Muscle of arm (tissue), 1 donor: ENCODE measurements at regions not wholly inside any gene's neighbourhood (a gene's known extent, or its start where the extent isn't known, plus 50 kb on each side); places are given as distances from the start of the nearest gene placed in this dataset.
"Not testable (repeated sequence)": the region's sequence is repeated elsewhere in the genome, so short reads cannot be mapped to it uniquely, and the experiment has no call there.

Experiments used
- DNase-seq: peaks from one replicate; pipeline ENCODE4 v3.0.0-alpha.2; 2013

DNA sequence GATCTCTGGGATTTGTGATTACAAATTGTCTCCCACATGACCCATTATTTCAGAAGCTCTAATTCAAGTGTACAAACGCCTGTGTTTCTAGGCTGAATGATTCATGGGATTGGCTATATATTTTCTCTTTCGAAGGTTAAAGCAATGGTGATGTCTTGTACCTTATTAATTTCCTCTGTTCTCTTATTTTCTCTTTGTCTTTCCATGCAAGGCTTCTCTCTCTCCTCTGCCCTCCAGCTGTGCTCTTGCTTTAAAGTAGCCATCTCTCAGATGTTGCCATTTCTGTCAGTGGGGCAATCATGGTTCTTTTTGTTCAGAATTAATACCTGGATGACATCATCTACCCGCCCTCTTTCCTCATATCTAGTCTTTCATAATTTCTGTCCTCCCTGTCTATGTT lies 184.3 kb upstream of the ATP10B start:
- DNase-seq: no peak

DNA sequence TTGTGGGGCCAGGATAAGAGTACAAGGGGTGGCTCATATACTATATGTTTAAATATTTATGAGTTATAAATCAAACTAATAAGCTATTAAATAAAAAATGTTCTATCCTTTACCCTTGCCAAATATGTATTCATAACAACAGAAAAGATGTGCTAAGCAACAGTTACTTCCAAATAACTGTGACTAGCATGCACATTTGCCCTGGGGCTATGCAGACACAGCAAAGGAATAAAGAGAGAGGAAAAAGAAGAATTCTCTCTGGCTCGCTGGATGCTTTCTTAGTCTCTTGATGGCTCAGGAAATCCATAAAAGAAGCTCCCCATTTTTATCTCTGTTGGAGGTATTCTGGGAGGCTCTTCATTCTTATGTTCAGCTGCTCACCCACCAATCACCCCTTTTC lies 182.4 kb upstream of the ATP10B start:
- no peak for DNase-seq

DNA sequence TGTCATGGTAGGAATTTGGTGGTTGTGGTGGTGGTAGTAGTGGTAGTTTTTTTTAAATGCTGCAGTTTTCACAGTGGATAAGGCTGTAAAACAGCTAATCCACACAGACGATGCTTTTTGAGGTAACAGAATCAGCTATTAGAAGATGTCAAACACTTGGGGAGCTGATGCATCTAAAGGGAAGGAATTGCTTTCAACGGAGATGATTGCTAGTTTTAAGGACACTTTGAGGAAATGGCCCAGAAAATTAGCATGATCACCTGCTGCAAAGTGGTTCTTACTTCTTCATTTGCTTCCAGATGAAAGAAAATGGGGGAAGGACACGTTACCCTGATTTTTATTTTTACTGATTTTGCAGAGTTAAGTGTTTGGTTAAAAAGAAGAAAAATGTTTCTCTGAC lies 178.2 kb upstream of the ATP10B start:
- DNase-seq: no peak

DNA sequence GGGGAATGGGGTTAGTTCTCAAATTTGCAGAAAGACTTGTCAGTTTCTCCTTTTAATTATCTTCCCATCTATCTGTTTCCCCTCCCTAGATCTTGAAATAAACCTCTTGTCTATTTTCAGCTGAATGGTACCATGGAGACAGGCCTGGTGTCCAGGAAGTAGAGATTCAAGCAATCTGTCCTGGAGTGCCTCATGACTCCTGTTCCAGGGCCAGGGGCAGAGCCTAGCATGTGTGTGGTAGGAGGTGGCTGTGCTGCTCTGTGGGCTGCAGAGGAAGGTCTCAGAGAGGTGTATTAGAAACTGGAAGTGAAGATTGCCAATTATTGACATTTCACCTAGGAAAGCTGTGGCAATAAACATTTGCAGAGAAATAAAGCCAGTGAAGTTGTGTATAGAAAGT lies 175.8 kb upstream of the ATP10B start:
- DNase-seq: no peak

DNA sequence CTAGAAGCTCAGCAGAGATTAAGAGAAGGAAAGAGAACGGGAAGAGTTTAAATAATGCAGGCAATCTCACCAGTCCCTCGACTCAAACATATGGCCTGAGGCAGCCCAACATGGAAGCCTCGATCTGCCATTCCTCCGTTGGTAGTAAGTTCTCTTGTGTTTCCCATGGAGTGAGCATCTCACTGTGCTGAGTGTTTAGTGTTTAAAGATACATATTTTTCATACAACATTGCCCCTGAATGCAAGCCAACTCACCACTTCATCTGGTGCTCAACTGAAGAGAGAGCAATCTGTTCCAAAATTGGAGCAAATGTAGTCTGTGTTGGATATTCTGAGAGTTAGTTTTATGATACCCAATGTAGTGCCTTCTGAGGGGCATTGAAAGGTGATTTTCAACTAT lies 171.5 kb upstream of the ATP10B start:
- DNase-seq: no peak

DNA sequence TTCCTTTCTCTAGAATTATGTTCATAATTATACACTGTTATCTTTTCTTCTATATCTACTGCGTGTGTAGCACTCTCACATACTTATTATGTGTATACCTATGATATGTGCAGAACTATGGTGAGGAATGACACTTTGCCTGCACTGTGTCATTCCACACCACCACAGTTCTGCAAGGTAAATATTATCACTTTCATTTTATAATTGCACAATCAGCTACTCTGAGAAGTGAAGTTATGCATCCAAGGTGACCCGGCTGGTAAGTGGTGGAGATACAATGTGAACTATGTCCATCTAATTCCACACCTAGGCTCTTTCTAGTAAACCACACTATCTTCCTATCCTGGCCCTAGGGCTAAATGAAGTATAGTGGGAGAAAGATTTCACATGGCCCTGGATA lies 170.1 kb upstream of the ATP10B start:
- DNase-seq: no peak

DNA sequence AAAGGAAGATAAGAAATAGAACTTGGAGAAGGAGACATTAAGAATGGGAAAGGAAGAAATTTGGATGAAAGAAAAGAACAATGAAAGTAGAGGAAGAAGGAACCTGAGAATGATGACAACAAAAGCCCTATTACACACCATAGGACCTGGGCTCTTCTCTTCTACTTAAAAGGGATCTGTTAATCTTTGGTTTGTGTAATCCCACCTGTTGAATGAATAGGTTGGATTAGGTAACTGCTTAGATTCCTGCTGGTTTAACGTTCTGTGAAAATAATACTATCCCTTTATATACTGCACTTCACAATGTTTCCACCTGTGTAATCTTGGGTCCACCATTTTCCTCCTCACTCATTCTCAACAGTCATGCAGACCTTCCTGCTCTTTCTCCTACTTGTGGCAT lies 157.8 kb upstream of the ATP10B start:
- no peak for DNase-seq

DNA sequence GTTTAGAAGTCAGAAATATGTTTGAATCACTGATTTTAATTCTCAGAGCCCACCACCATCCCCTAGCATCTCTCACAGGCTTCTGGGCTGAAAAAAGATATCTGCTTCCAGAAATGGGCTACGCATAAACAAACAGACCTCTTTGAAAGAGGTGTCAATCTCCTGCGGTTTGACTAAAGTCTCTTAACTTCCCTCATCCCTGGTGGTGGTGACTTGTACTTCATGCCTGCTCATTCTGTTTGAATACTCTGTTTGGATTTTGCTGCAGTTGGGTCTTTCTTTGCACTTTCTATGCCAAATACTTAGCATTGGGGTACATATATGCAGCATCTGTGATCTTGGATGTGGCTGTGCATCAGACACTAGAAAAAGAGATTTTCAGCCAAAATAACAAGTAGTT lies 157.2 kb upstream of the ATP10B start:
- no peak for DNase-seq

DNA sequence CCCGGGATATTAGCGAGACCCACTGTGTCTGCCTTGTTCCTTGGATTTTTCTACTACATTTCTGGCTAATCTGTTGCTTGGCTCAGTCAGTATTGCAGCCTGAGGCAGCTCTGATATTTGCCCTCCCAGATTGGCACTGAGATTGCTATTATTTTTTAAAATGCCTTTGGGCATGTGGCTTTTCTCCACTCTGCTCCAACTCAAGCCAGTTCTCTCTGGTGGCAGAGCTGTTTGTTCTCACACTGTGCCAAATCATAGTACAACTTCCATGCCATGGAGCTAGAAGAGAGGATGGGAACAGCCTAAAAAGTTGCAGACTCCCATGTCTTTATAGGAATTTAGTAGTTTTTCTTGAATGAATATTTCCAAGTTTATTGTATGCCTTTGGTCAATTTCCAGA lies 155.9 kb upstream of the ATP10B start:
- DNase-seq: no peak

DNA sequence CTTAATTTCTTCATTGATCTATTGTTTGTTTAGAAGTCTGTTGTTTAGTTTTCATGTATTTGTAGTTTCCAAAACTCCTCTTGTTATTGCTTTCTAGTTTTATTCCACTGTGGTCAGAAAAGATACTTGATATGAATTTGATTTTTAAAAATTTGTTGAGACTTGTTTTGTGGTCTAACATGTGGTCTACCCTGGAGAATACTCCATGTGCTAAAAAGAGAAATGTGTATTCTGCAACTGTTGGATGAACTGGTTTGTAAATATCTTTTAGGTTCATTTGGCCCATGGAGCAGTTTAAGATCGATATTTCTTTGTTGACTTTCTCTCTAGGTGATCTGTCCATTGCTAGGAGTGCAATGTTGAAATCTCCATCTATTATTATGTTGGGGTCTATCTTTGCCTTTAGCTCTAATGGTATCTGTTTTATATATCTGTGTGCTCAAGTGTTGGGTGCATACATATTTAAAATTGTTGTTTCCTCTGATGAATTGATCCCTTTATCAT lies 150.6 kb upstream of the ATP10B start:
- DNase-seq: no peak

DNA sequence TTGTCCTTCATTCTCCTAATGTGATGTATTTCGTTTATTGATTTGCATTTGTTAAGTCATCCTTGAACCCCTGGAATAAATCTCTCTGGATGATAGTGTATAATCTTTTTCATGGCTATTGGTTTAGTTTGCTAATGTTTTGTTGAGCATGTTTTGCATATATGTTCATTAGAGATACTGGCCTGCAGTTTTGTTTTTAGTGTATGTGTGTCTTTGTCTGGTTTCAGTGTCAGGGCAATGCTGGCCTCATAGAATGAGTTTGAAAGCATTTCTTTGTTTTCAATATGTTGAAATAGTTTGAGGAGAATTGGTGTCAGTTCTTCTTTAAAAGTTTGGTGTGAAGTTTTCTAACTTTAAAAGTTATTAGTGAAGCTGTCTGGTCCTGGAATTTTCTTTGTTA lies 149.6 kb upstream of the ATP10B start:
- DNase-seq: no peak

DNA sequence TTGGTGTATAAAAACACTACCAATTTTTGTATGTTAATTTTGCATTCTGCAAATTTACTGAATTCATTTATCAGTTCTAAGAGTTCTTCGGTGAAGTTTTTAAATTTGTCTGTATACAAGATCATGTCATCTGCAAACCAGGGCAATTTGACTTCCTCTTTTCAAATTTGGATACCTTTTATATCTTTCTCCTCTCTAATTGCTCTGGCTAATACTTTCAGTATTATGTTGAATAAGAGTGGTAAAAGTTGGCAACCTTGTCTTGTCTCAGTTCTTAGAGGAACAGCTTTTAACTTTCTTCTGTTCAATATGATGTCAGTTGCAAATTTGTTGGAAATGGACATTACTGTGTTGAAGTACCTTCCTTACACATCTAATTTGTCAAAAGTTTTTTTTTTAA lies 149.1 kb upstream of the ATP10B start:
- DNase-seq: not testable (repeated sequence)

DNA sequence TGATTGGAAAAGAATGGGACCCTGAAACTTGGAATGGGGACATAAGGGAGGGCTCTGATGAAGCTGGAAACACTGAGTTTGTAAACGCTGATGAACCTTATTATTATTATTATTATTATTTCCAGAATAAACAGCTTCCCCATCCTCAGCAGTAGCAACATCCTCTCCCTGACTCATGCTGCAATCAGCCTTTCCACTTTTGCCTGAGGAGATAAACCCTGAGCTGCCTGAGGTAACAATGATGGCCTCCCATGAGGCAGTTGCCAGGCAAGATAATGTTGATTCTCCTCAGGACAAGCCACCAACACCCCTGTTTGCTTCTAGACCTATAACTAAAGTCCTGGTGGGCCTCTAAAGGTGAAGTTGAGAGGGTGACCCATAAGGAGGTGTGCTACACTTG lies 139.2 kb upstream of the ATP10B start:
- no peak for DNase-seq

DNA sequence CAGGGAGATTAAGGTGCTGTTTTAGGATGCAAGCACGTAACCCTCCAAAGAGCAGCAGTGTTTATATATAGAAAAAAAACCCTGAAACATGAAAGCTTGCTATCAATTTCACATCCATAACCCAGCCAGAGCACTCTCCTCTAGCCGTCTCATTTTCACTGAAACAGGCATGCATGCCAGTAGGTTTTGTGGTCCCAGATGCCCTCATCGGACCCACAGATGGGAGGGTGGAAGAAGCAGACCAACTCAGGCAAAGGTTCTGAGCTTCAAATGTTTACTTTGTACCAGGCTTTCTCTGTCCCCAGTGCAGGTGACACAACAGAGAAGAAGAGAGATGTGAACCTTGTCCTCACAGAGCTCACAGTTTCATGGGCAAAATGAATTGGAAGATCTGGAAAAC lies 127.4 kb upstream of the ATP10B start:
- no peak for DNase-seq

DNA sequence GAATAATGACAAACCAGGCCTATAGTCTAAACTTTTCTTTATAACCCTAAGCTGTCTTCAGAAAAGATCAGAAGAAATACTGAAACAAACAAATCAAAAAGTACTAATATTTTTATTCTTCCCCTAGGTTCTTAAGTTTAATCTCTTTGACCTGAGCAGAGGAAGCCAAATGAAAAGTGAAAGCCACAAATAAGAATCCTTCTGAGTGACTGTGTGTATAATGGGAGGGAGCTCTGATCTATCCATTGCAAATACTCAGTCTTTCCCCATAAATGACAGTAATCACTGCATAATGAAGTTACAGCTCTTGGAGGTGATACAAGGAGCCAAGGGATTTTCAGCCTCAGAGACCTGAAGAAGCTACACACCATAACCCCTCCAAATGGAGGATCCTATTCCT lies 126.9 kb upstream of the ATP10B start:
- DNase-seq: no peak

DNA sequence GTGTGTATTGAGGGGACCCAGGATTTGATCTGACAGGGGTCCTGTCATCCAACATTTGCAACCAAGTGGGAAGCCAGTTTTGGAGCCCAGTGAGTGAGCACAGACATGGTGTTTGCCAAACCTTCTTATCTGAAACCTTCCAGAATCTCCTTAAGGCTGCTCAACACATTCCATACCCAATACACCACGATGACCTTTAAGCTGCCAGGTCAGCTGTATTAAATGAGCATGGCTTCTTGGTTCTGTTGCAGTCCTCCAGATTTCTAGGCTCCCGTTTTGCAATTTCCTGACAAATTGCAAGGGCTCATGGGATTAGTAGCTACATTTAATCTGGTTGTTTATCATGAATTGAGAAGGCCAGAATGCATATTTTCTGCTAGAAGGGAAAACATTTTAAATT lies 124.2 kb upstream of the ATP10B start:
- DNase-seq: no peak

DNA sequence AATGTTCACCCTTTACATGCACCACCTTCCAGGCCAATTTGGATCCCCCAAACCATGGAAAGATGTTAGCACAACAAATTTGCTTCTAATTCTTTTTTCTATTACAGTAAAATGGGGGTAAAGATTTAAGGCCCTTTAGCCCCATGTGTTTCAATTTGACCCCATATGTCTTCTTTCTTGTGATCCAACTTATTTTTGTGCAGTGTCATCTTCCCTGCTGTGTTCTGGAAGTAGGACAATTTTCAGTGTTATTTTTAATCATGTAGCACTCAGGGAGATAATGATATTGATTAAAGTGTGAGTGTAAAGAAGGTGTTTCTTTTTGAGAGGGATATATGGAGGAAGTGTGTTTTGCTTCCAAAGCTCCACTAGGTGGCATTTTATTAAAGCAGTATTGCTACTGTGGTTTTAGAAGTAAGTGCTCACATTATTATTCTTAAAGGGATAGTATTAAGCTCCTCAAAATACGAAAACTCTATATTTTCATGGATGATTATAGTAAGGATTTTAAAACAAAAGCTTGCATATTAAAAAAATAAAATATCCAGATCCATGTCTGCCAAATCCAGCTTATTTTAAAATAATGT lies 118.7 kb upstream of the ATP10B start:
- no peak for DNase-seq

DNA sequence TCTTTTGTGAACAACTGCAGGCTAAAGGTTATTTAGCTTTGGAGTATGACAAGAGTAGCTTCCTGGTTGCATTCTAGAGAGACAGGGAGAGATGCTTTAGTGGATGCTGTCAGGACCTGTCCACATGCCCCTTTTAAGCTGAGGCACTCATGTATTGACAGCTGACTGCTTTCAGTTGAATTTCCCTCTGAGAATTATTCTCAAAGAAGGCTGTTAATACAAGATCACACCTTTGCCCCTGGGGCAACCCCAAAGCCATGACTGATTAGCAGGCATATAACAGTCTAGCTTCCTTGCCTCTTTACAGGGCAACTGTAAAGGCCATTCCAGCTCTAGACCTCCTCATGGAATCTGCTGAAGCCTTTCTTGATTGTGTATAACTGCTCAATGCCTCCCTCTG lies 117.6 kb upstream of the ATP10B start:
- no peak for DNase-seq

DNA sequence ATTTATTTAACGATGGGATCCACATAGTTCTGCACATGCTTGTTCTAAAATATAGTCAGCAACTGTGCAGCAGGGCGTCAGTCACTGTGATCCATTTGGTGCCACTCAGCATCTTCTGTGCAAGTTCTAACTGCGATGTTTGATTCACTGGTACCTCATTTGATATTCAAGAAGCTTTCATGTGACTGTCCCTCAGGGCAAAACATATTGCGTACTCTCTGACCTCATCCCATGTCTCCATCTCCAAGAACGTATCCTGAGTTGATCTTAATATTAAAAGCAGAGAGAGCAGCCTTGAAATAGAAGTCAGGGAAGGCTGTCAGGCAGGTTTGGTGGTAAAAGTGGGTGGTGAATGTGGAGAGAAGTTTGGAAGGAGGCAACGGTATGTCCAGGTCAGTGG lies 116.5 kb upstream of the ATP10B start:
- DNase-seq: no peak

DNA sequence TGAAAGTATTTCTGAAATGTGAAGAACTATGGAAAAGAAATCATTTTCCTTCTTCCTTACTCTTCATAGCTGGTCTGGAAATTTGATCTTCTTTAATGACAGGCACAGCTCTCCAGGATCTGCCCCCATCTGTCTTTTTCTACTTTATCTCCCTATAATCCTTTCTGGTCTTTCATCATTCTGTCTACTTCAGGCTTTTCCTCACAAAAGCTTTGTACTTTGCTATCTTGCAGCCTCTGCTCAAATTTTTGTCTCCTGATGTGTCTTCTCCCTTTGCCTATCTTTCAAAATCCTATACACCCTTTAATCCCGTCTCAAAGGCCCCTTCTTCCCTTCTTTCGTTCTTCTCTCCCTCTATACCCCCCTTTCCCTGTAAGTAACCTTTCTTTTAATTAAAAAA lies 114.9 kb upstream of the ATP10B start:
- no peak for DNase-seq

DNA sequence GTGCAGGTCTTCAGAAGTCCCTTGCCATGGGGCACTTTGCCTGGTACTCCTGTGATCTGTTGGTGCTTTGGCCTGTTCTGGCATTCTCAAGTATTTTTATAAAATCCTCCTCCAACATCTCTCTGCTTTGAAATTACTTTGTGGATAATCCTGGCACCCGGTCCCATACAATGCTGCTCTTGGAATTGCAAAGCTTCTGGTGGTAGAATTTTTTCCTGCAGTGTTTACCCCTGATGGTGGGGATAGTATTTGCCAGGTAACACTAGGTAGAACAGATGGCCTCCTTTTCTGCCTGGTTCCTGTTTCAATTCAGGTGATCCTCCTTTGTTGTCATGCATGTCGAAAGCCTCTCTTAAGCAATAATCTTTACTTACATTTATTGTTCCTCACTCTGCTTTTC lies 109.8 kb upstream of the ATP10B start:
- no peak for DNase-seq

DNA sequence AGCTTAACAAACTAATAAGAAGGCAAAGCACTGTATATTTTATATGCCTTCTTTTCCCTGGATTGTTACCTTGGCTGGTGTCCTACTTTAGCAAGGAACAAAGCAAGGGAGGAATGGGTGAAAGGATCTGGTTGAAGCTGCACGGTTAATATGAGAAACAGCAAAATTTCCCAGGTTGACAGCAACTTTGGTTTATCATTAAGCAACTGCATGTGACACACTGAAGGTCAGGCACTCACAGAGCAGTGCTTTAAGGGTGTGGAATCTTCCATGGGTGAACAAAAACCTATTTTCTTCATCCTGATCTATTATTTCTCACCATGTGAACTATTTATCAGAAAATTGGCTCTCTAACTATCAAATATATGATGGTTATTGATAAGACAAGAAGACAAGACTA lies 109.0 kb upstream of the ATP10B start:
- DNase-seq: no peak

DNA sequence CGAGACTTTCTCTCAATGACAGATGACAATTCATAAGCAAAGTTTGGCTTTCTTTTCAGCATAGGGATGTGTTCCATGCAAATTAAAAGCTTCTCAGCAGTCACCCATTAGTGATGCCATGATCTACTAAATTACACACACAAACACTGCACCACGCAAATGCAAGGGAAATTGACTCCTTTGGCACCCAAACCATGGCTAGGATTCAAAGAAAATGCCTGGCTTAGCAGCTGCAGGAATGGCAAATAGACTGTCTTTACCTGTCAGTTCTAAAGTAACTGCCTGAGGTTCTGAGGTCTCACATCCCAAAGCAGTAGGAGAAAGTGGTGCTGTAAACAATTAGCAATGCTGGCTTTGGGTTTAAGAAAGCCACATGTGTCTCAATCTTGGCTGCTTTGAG lies 108.6 kb upstream of the ATP10B start:
- no peak for DNase-seq

DNA sequence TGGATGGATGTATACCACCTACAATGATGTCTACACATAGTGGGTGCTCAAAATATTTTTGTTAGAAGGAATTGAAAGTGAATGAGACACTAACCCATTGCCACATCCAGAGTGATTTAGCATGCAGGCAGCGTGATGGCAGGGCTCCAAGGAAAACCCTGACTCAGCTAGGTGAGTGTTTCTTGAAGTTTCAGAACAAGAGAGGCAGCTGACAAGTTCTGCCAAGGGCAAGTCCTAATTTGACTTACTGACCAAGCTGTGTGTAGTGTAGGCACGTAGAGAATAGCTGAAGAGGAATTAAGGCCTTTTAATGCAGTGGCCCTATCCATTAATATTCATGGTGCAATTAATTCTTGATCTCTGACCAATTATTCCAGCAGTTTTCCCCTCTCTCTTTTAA lies 107.8 kb upstream of the ATP10B start:
- DNase-seq: no peak

DNA sequence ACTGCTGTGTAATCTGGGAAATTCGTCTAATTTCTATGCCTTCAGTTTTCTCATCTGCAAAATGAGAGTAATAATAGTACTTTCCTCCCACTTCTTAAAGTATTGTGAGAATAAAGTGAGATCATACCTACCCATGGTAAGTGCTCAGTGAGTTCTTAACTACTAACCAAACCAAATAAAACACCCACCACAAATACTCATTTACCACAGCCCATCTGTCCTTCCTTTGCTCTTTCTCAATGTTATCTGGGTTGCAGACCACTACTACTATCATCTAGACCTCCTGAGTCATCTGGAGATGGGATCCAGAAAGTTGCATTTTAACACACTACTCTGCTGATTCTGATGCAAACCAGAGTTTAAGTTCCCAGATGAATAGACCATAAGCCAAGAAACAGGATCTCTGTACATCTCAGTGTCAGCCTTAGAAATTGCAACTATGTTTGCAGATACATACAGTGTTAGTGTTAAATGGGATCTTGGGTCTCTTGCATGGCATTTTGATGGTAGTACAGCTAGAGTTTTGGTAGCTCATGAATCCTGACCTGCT lies 105.4 kb upstream of the ATP10B start:
- no peak for DNase-seq
